KOPT-K1 (cell line): ENCODE measurements at regions not wholly inside any gene's neighbourhood (a gene's known extent, or its start where the extent isn't known, plus 50 kb on each side); places are given as distances from the start of the nearest gene placed in this dataset.

Source experiments
- H3K27ac ChIP-seq: fragments of 200-600 bp; sonication (generic); 2 replicates; pipeline ENCODE4 v1.5.1; 2016; ENCODE audit warnings: antibody characterized with exemption, mild to moderate bottlenecking, low read depth, low read length; ENCODE audit not compliant: poor library complexity, severe bottlenecking
- H3K36me3 ChIP-seq: fragments of 200-600 bp; sonication (generic); 2 replicates; pipeline ENCODE4 v1.5.1; 2017; ENCODE audit warnings: antibody characterized with exemption, mild to moderate bottlenecking, low read length, moderate library complexity; ENCODE audit not compliant: insufficient read depth
- H3K9me3 ChIP-seq: fragments of 200-600 bp; sonication (generic); 2 replicates; pipeline ENCODE4 v1.5.1; 2017; ENCODE audit warnings: antibody characterized with exemption, low read length, mild to moderate bottlenecking; ENCODE audit not compliant: insufficient read depth, poor library complexity, severe bottlenecking

- Histone ChIP-seq H3K27ac (no peak overlapping the region), H3K36me3 (no peaks in the 10 kb centered on the region), H3K9me3 (no peaks in the 10 kb centered on the region)
Measured at GRCh38 chr4:177860171-177860570, 417.9 kb upstream of the AGA start.

GRCh38 chr4:177861551-177862094 lies 419.4 kb upstream of the AGA start:
- Histone ChIP-seq H3K27ac (no peak overlapping the region), H3K36me3 (no peaks in the 10 kb centered on the region), H3K9me3 (no peaks in the 10 kb centered on the region)

- Histone ChIP-seq H3K36me3 (no peaks in the 10 kb centered on the region), H3K9me3 (no peaks in the 10 kb centered on the region), H3K27ac (no peak overlapping the region)
Measured at GRCh38 chr4:177862541-177863176, 420.4 kb upstream of the AGA start.

GRCh38 chr4:177879851-177880250 lies 437.6 kb upstream of the AGA start:
- Histone ChIP-seq H3K9me3 (no peaks in the 10 kb centered on the region), H3K27ac (no peak overlapping the region), H3K36me3 (no peaks in the 10 kb centered on the region)

GRCh38 chr4:177895136-177895535 lies 452.9 kb upstream of the AGA start:
- Histone ChIP-seq H3K9me3 (no peaks in the 10 kb centered on the region), H3K27ac (no peak overlapping the region), H3K36me3 (no peaks in the 10 kb centered on the region)

- Histone ChIP-seq H3K9me3 (no peaks in the 10 kb centered on the region), H3K36me3 (no peaks in the 10 kb centered on the region), H3K27ac (no peak overlapping the region)
Measured at GRCh38 chr4:177901786-177902185, 459.5 kb upstream of the AGA start.

GRCh38 chr4:177902386-177902785 lies 460.1 kb upstream of the AGA start:
- Histone ChIP-seq H3K27ac (no peak overlapping the region), H3K36me3 (no peaks in the 10 kb centered on the region), H3K9me3 (no peaks in the 10 kb centered on the region)

GRCh38 chr4:177907736-177908424 lies 465.6 kb upstream of the AGA start:
- Histone ChIP-seq H3K27ac (no peak overlapping the region), H3K9me3 (no peaks in the 10 kb centered on the region), H3K36me3 (no peaks in the 10 kb centered on the region)

- H3K36me3 ChIP-seq: no peaks in the 10 kb centered on the region
- no peak overlapping the region for H3K27ac ChIP-seq
- H3K9me3 ChIP-seq: no peaks in the 10 kb centered on the region
Measured at GRCh38 chr4:177921715-177922114, 479.5 kb upstream of the AGA start.

- Histone ChIP-seq H3K9me3 (no peaks in the 10 kb centered on the region), H3K27ac (no peak overlapping the region), H3K36me3 (no peaks in the 10 kb centered on the region)
Measured at GRCh38 chr4:177923888-177924287, 481.7 kb upstream of the AGA start.

- Histone ChIP-seq H3K9me3 (no peaks in the 10 kb centered on the region), H3K27ac (no peak overlapping the region), H3K36me3 (no peaks in the 10 kb centered on the region)
Measured at GRCh38 chr4:177937041-177937440, 494.8 kb upstream of the AGA start.

GRCh38 chr4:177938226-177938625 lies 496.0 kb upstream of the AGA start:
- H3K27ac ChIP-seq: no peak overlapping the region
- no peaks in the 10 kb centered on the region for H3K9me3 ChIP-seq
- H3K36me3 ChIP-seq: no peaks in the 10 kb centered on the region

GRCh38 chr4:177945268-177945667 lies 503.0 kb upstream of the AGA start:
- no peaks in the 10 kb centered on the region for H3K36me3 ChIP-seq
- H3K9me3 ChIP-seq: no peaks in the 10 kb centered on the region
- no peak overlapping the region for H3K27ac ChIP-seq

GRCh38 chr4:177947607-177948006 lies 505.4 kb upstream of the AGA start:
- H3K36me3 ChIP-seq: no peaks in the 10 kb centered on the region
- H3K27ac ChIP-seq: no peak overlapping the region
- no peaks in the 10 kb centered on the region for H3K9me3 ChIP-seq

- Histone ChIP-seq H3K27ac (no peak overlapping the region), H3K36me3 (no peaks in the 10 kb centered on the region)
Measured at GRCh38 chr4:177948853-177949252, 506.6 kb upstream of the AGA start.

GRCh38 chr4:177951026-177951425 lies 508.8 kb upstream of the AGA start:
- no peak overlapping the region for H3K27ac ChIP-seq
- H3K9me3 ChIP-seq: no peaks in the 10 kb centered on the region
- H3K36me3 ChIP-seq: no peaks in the 10 kb centered on the region

More at GRCh38 chr4:177948853-177949252, 506.6 kb upstream of the AGA start:
- H3K9me3 ChIP-seq: no peaks in the 10 kb centered on the region
